ENCODE measurements at regions not wholly inside any gene's neighbourhood (a gene's known extent, or its start where the extent isn't known, plus 50 kb on each side); places are given as distances from the start of the nearest gene placed in this dataset.

GRCh38 chr14:49339130-49339529 is 247.1 kb downstream of the RPS29 start:
- H3K4me3 ChIP-seq (ENCODE audit: low read depth, low read length) = no peak overlapping the region
- no peak for TF ChIP-seq CTCF (IDR thresholded peaks at IDR 0.05; ENCODE audit: insufficient read depth, low read length)
- no peak for DNase-seq (ENCODE audit: low read depth)

- DNase-seq (ENCODE audit: low read depth) = no peak
- H3K4me3 ChIP-seq (ENCODE audit: low read depth, low read length) = no peak overlapping the region
- TF ChIP-seq CTCF (IDR thresholded peaks at IDR 0.05; ENCODE audit: insufficient read depth, low read length) = no peak
Measured at GRCh38 chr14:49319810-49320209, 266.4 kb downstream of the RPS29 start.

GRCh38 chr14:49315570-49315969 is 270.6 kb downstream of the RPS29 start:
- no peak for TF ChIP-seq CTCF (IDR thresholded peaks at IDR 0.05; ENCODE audit: insufficient read depth, low read length)
- no peak overlapping the region for H3K4me3 ChIP-seq (ENCODE audit: low read depth, low read length)
- no peak for DNase-seq (ENCODE audit: low read depth)

- peak; percentile 28 for DNase-seq (ENCODE audit: low read depth)
- no peak overlapping the region for H3K4me3 ChIP-seq (ENCODE audit: low read depth, low read length)
- no peak for TF ChIP-seq CTCF (IDR thresholded peaks at IDR 0.05; ENCODE audit: insufficient read depth, low read length)
Measured at GRCh38 chr14:49314737-49315136, 271.4 kb downstream of the RPS29 start.

GRCh38 chr14:49313108-49313507 is 273.1 kb downstream of the RPS29 start:
- no peak for DNase-seq (ENCODE audit: low read depth)
- TF ChIP-seq CTCF (IDR thresholded peaks at IDR 0.05; ENCODE audit: insufficient read depth, low read length) = no peak
- no peak overlapping the region for H3K4me3 ChIP-seq (ENCODE audit: low read depth, low read length)

- no peak for DNase-seq (ENCODE audit: low read depth)
Measured at GRCh38 chr14:49310298-49310697, 275.9 kb downstream of the RPS29 start.

More at GRCh38 chr14:49310298-49310697, 275.9 kb downstream of the RPS29 start:
- no peak for TF ChIP-seq CTCF (IDR thresholded peaks at IDR 0.05; ENCODE audit: insufficient read depth, low read length)
- no peak overlapping the region for H3K4me3 ChIP-seq (ENCODE audit: low read depth, low read length)

Measured in fibroblast of the aortic adventitia (primary cell).